MM.1S (cell line): ENCODE measurements at regions not wholly inside any gene's neighbourhood (a gene's known extent, or its start where the extent isn't known, plus 50 kb on each side); places are given as distances from the start of the nearest gene placed in this dataset.

Experiments used
- EZH2 ChIP-seq: fragments of 300-600 bp; sonication (generic); optimal IDR thresholded peaks from 2 replicates; pipeline ENCODE3; 2017; ENCODE audit warnings: low read depth, mild to moderate bottlenecking, antibody characterized with exemption, low read length, mixed read lengths
- EZH2phosphoT487 ChIP-seq: fragments of 300-600 bp; sonication (generic); IDR thresholded peaks from 2 replicates; pipeline ENCODE4 v1.6.1; 2018; ENCODE audit warnings: antibody characterized with exemption, low read length
- TF ChIP-seq, protein P1 (sequence below): fragments of 300-600 bp; sonication (generic); IDR thresholded peaks from 2 replicates; pipeline ENCODE4 v1.5.1; 2016; ENCODE audit warnings: antibody characterized with exemption, low read length, mixed read lengths

DNA sequence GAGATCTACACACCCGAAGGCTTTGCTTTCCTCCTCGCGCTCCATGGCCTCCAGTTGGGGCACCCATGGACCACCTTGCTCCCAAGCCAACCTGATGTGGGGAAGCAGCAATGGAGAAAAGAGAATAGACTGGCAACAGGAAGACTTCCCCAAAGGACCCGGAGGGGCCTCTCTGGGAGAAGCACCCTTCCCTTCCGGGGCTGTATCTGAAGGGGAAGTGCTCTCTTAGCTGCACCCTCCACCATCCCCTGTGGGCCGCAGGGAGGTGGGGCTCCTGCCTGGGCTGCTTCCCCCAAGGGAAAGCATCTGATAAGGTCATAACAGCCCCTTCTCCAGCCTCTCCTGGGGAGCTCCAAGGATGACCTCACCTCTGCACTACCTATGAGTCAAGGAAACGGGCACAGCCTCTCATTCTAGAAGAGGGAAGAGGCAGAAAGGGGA lies 100.2 kb downstream of the RIPK4 start:
- TF ChIP-seq, protein P1, sequence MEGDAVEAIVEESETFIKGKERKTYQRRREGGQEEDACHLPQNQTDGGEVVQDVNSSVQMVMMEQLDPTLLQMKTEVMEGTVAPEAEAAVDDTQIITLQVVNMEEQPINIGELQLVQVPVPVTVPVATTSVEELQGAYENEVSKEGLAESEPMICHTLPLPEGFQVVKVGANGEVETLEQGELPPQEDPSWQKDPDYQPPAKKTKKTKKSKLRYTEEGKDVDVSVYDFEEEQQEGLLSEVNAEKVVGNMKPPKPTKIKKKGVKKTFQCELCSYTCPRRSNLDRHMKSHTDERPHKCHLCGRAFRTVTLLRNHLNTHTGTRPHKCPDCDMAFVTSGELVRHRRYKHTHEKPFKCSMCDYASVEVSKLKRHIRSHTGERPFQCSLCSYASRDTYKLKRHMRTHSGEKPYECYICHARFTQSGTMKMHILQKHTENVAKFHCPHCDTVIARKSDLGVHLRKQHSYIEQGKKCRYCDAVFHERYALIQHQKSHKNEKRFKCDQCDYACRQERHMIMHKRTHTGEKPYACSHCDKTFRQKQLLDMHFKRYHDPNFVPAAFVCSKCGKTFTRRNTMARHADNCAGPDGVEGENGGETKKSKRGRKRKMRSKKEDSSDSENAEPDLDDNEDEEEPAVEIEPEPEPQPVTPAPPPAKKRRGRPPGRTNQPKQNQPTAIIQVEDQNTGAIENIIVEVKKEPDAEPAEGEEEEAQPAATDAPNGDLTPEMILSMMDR = no peak
- no peak for TF ChIP-seq EZH2
- no peak for TF ChIP-seq EZH2phosphoT487
